ENCODE measurements at regions not wholly inside any gene's neighbourhood (a gene's known extent, or its start where the extent isn't known, plus 50 kb on each side); places are given as distances from the start of the nearest gene placed in this dataset.

GRCh38 chr13:33763021-33763420 is 54.9 kb upstream of the RFC3 start:
- no peak overlapping the region for H3K27ac Mint-ChIP-seq
- TF ChIP-seq CTCF (conservative IDR thresholded peaks at IDR 0.05), result no peak
- Histone ChIP-seq H4K5ac (ENCODE audit: insufficient read length, low read depth, low read length) (no peak overlapping the region), H3K23me2 (ENCODE audit: insufficient read length, low read depth, low read length, poor library complexity, severe bottlenecking) (no peaks in the 10 kb centered on the region), H4K8ac (replicated peaks; ENCODE audit: insufficient read length, low read depth, low read length) (no peak overlapping the region), H3K4me2 (ENCODE audit: insufficient read depth, insufficient read length, low read length) (no peak overlapping the region), H2AK5ac (ENCODE audit: insufficient read length, low read length) (no peak overlapping the region), H4K91ac (ENCODE audit: insufficient read length, low read depth, low read length) (no peak overlapping the region), H2BK12ac (ENCODE audit: insufficient read length, low read depth, low read length) (no peak overlapping the region), H2BK20ac (ENCODE audit: low read depth, low read length, poor library complexity, severe bottlenecking) (no peak overlapping the region), H3K79me1 (ENCODE audit: insufficient read depth, low read depth, low read length, poor library complexity, severe bottlenecking) (no peaks in the 10 kb centered on the region), H3K23ac (ENCODE audit: insufficient read length, low read depth, low read length) (no peak overlapping the region), H3K4me1 (ENCODE audit: insufficient read depth, low read length) (no peaks in the 10 kb centered on the region), H3K27ac (ENCODE audit: insufficient read length, low read depth, low read length) (no peak overlapping the region), H3K56ac (ENCODE audit: insufficient read length, low read depth, low read length) (no peak overlapping the region), H3K9me3 (ENCODE audit: control insufficient read depth, low read depth, low read length) (no peaks in the 10 kb centered on the region), H3K27me3 (ENCODE audit: insufficient read depth, low read length) (no peaks in the 10 kb centered on the region), H2AFZ (ENCODE audit: low read length) (no peak overlapping the region), H3K4ac (ENCODE audit: low read depth, low read length) (no peak overlapping the region), H3T11ph (ENCODE audit: low read length) (no peak overlapping the region), H4K20me1 (ENCODE audit: control insufficient read depth, insufficient read depth, insufficient read length) (no peaks in the 10 kb centered on the region), H2BK5ac (ENCODE audit: insufficient read length, low read length) (no peak overlapping the region), H3K14ac (ENCODE audit: insufficient read depth, low read length) (no peak overlapping the region), H2BK120ac (ENCODE audit: low read depth, low read length, poor library complexity, severe bottlenecking) (no peak overlapping the region), H2BK15ac (ENCODE audit: low read depth, low read length) (no peak overlapping the region), H3K9ac (ENCODE audit: extremely low read depth, insufficient read length, low read length) (no peak overlapping the region), H3K79me2 (ENCODE audit: insufficient read depth, low read length) (no peaks in the 10 kb centered on the region), H3K18ac (ENCODE audit: insufficient read length, low read depth, low read length) (no peak overlapping the region)
- H3K9me3 Mint-ChIP-seq, result peaks cover 0 to 2% of the 10 kb centered on the region in 2 experiments; a peak in 2 of 5 replicates
- H3K36me3 Mint-ChIP-seq (ENCODE audit: insufficient read depth in 1 of 3, low read depth in 3 of 3), result peaks cover 0 to 5% (median 2%) of the 10 kb centered on the region in 3 experiments; a peak in 2 of 7 replicates
- WGBS (ENCODE audit: extremely low coverage, insufficient read length, low lambda C conversion rate), result no CpG with 5 or more reads among the region's 2 CpGs
- H3K4me3 Mint-ChIP-seq, result no peak overlapping the region
- no peak for DNase-seq
- peaks cover 3 to 7% of the 10 kb centered on the region in 2 experiments for H3K4me1 Mint-ChIP-seq
- no peaks in the 10 kb centered on the region; the same call in 1 of the 2 replicates for H3K27me3 Mint-ChIP-seq (ENCODE audit: low read depth)
